Lower leg skin (tissue), 4 donors: ENCODE measurements at regions not wholly inside any gene's neighbourhood (a gene's known extent, or its start where the extent isn't known, plus 50 kb on each side); places are given as distances from the start of the nearest gene placed in this dataset.

Experiments
- DNase-seq, 2 donors: peaks; one replicate each; pipeline ENCODE4 v3.0.0-alpha.2; 2019; ENCODE audit warnings: low spot score in 2 of 2
- H3K4me3 ChIP-seq: fragments of 200-600 bp; sonication (generic); 2 replicates; pipeline ENCODE4 v1.5.1; 2017; ENCODE audit warnings: mild to moderate bottlenecking, low read depth; ENCODE audit not compliant: poor library complexity, severe bottlenecking
- CTCF ChIP-seq, 3 donors: fragments of 450-650 bp; IDR thresholded peaks; one replicate each; pipeline ENCODE4 v1.5.1; 2016; ENCODE audit warnings: antibody characterized with exemption in 3 of 3, mild to moderate bottlenecking in 3 of 3, moderate library complexity in 2 of 3
- POLR2A ChIP-seq, 2 donors: fragments of 450-650 bp; IDR thresholded peaks; one replicate each; pipeline ENCODE4 v1.6.1; 2016 to 2017; ENCODE audit warnings: antibody characterized with exemption in 2 of 2, mild to moderate bottlenecking in 1 of 2, moderate library complexity in 1 of 2
- WGBS, 2 donors: methylation state at CpG; one replicate each; pipeline ENCODE4 v1.1.5; 2018; 5-methylcytosine and 5-hydroxymethylcytosine counted together
- intact Hi-C: fragments of 100-400 bp; cut with DNase I; formaldehyde crosslinking; loops from one replicate; pipeline ENCODE4 v1.15.0; 2023; ENCODE audit warnings: low total_unique reads

GRCh38 chr13:84524586-84524985 is 642.3 kb upstream of the SLITRK1 start:
- WGBS, 2 donors: 60 to 86% methylated on average over 3 of the region's 3 CpGs
- no peak for DNase-seq
- intact Hi-C loops: no loop called here
- no peak overlapping the region for H3K4me3 ChIP-seq
- TF ChIP-seq CTCF (IDR thresholded peaks at IDR 0.05): no peak
- no peak for TF ChIP-seq POLR2A (IDR thresholded peaks at IDR 0.05)

GRCh38 chr13:84500016-84500415 is 617.7 kb upstream of the SLITRK1 start:
- intact Hi-C loops: no loop called here
- DNase-seq: no peak
- H3K4me3 ChIP-seq: no peak overlapping the region
- 47 to 67% methylated on average over 1 of the region's 1 CpG for WGBS, 2 donors
- TF ChIP-seq CTCF (IDR thresholded peaks at IDR 0.05) (no peak), POLR2A (IDR thresholded peaks at IDR 0.05) (no peak)

GRCh38 chr13:84497613-84498012 is 615.3 kb upstream of the SLITRK1 start:
- intact Hi-C loops: no loop called here
- no peak overlapping the region for H3K4me3 ChIP-seq
- WGBS, 2 donors: 88 to 89% methylated on average over 5 of the region's 5 CpGs
- TF ChIP-seq CTCF (IDR thresholded peaks at IDR 0.05) (no peak), POLR2A (IDR thresholded peaks at IDR 0.05) (no peak)
- DNase-seq: no peak

GRCh38 chr13:84491952-84492351 is 609.7 kb upstream of the SLITRK1 start:
- H3K4me3 ChIP-seq: no peak overlapping the region
- TF ChIP-seq CTCF (IDR thresholded peaks at IDR 0.05) (no peak), POLR2A (IDR thresholded peaks at IDR 0.05) (no peak)
- no peak for DNase-seq
- 90 to 97% methylated on average over 4 of the region's 4 CpGs for WGBS, 2 donors
- intact Hi-C loops: no loop called here

- WGBS, 2 donors: 68 to 78% methylated on average over 1 of the region's 1 CpG
- no peak for DNase-seq
- intact Hi-C loops: no loop called here
- TF ChIP-seq CTCF (IDR thresholded peaks at IDR 0.05) (no peak), POLR2A (IDR thresholded peaks at IDR 0.05) (no peak)
- H3K4me3 ChIP-seq: no peak overlapping the region
Measured at GRCh38 chr13:84487752-84488151, 605.5 kb upstream of the SLITRK1 start.

- intact Hi-C loops: no loop called here
- H3K4me3 ChIP-seq: no peak overlapping the region
- no peak for DNase-seq
- TF ChIP-seq POLR2A (IDR thresholded peaks at IDR 0.05) (no peak), CTCF (IDR thresholded peaks at IDR 0.05) (no peak)
- 75 to 83% methylated on average over 1 of the region's 1 CpG for WGBS, 2 donors
Measured at GRCh38 chr13:84481958-84482357, 599.7 kb upstream of the SLITRK1 start.
